HG03025 (cell line): ENCODE measurements at regions not wholly inside any gene's neighbourhood (a gene's known extent, or its start where the extent isn't known, plus 50 kb on each side); places are given as distances from the start of the nearest gene placed in this dataset.

Source experiments
- ATAC-seq: cut with Tn5 transposase; IDR thresholded peaks from one replicate; pipeline ENCODE4 v1.9.1; 2021; ENCODE audit warnings: mild to moderate bottlenecking, moderate library complexity; ENCODE audit not compliant: unreplicated experiment, low FRiP score

GRCh38 chr2:167544602-167545001 is 656.3 kb downstream of the XIRP2 start:
- ATAC-seq: no peak

GRCh38 chr2:167543721-167544120 is 655.4 kb downstream of the XIRP2 start:
- ATAC-seq: no peak

DNA sequence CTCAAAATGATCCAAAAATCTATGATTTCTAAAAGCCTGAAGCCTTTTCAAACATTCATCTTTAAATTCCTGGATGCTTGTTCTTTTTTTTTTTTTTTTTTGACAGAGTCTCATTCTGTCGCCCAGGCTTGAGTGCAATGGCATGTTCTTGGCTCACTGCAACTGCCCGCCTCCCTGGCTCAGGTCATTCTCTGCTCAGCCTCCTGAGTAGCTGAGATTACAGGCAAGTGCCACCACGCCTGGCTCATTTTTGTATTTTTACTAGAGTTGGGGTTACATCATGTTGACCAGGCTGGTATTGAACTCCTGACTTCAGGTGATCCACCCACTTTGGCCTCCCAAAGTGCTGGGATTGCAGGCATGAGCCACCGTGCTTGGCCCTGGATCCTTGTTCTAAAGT is 649.5 kb downstream of the XIRP2 start:
- ATAC-seq: no peak

DNA sequence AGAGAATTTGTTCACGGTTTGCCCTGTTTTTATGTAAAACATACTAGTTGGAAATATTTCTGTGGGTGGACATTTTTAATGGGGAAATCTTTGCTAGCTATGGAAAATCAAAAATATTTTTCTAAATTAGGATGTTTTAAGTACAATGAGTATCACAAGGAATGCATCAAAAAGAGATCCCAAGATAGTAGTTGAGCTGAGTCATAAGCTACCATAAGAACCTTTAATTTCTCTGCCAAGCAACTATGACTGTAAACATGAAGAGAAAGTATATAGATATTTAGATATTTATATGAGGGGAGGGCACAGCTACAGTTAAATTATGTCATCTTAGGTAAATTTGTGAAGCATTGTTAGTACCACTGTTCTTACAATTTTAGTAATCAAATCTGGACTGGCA is 646.2 kb downstream of the XIRP2 start:
- no peak for ATAC-seq

DNA sequence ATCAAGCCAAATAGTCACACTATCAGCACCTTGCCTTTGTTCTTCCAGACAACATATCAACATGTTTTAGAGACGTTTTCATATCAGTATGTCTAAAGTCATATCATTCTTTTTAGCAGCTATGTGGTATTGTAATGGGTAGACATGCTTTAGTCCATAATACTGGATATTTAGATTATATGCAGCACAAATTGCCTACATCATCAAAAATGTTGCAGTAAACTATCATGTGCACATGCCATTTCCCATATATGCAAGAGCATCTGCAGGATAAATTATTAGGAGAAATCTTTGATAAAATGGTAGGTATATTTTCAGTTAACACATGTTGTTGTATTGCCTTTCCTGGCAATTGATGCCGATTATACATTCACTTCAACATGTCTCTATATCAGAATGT is 636.5 kb downstream of the XIRP2 start:
- ATAC-seq: no peak

GRCh38 chr2:167510071-167510759 is 621.9 kb downstream of the XIRP2 start:
- no peak for ATAC-seq

- ATAC-seq: no peak
Observed at GRCh38 chr2:167509586-167509985, 621.3 kb downstream of the XIRP2 start.

DNA sequence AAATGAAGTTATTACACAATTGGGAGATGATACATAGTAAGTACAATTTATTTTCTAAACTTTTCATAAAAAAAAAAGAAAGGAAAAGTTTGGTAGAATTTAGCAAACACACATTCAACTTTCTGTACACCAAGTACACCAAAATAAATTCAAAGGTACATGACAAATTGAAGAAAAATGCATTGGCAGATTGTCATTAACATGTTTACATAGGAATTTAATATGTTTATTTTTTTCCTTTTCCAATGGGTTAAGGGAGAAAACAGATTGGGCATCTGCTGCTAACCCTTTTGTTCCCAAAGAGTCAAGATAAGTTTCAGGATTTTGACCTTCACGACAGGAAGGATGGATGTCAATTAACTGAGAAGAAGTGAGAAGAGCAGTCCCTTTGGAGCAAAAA is 620.4 kb downstream of the XIRP2 start:
- ATAC-seq: no peak

DNA sequence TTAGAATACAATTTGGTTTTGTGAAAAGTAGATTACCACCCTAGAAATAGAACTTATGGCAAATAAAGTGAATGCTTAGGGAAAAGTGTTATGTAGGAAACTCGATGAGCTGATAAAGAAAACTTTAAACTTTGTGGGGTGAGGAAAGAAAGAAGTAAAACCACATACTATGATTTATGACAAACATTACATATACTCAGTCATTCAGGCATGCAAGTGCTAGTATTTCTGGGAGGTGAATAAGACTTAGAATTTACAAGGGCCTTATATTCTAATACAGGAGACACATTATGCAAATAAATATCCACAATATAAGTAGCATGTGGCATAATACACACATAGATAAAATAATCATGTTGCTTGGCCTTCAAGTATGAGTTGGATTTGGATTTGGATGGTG is 618.1 kb downstream of the XIRP2 start:
- ATAC-seq: no peak

- no peak for ATAC-seq
Observed at GRCh38 chr2:167504695-167505094, 616.4 kb downstream of the XIRP2 start.

DNA sequence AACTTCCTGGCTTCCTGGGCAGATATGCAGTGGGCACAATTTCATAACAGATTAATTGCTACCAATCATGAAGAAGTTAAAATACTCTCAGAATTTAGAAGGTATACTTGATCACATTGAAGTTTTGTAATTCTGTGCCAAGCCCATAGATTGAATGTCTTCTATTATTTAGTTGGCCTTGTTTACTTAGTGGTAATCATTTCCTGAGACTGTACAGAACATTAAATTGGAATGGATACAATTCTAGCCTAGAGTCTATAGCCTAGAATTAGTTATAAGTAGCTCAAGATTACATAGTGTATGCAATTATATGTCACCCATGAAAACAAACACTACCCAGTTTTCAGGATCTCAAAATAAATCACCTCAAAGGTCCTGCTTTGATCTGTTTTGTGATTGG is 615.8 kb downstream of the XIRP2 start:
- no peak for ATAC-seq

GRCh38 chr2:167501618-167502017 is 613.3 kb downstream of the XIRP2 start:
- ATAC-seq: no peak

DNA sequence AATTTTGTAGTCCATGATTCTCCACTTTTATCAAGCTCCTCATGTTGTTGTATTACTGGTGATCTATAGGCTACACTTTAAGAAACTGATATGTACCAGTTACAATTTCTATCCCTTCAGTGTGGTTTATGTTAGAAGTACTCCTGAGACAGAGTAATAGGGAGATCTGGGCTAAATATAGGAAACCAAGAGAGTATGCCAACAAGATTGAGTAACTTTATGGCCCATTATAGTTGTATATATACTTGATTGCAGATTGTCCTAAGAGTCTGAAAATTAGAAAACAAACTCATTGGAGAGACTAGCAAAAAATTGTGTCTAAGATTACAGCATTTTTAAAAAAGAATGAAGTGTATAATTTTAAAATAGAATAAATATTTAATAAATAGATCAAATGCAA is 605.6 kb downstream of the XIRP2 start:
- no peak for ATAC-seq

GRCh38 chr2:167492486-167492885 is 604.2 kb downstream of the XIRP2 start:
- no peak for ATAC-seq

GRCh38 chr2:167491788-167492187 is 603.5 kb downstream of the XIRP2 start:
- no peak for ATAC-seq

DNA sequence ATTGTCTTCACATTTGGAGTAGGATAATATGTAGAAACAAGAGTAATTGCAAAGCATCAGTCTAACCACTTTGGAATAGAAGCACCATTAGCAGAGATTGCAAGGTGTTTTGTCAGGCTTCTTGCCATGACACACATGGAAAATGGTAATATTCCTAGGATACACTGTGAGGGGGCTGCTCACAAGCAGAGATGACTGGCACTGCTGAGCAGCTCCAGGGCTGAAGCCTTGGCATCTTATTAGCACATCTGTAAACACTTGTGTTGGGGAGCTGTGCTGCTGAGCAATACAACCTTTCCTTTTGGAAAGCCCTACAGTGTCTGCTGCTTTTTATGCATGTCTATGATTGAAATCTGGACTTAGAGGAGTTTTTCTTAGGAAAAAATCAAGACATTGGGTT is 602.2 kb downstream of the XIRP2 start:
- ATAC-seq: no peak

GRCh38 chr2:167489325-167489724 is 601.0 kb downstream of the XIRP2 start:
- no peak for ATAC-seq

DNA sequence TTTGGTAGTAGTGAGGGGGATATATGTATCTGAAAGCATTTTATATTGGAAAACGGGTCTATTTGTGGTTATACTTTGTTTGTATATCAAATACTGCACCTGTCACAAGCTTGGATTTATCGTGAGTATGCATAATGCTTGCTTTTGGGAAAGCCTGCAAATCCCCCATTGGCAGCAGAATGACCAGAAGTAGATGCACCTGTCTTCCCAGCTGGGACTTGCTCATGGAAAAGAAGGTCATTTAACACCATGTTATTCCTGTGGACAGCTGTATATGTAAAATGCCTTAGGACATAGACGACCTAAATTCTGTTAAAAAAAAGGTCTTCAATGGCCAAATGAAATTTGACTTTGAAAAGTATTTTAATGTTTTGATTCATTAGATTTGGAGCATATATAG is 599.4 kb downstream of the XIRP2 start:
- no peak for ATAC-seq

DNA sequence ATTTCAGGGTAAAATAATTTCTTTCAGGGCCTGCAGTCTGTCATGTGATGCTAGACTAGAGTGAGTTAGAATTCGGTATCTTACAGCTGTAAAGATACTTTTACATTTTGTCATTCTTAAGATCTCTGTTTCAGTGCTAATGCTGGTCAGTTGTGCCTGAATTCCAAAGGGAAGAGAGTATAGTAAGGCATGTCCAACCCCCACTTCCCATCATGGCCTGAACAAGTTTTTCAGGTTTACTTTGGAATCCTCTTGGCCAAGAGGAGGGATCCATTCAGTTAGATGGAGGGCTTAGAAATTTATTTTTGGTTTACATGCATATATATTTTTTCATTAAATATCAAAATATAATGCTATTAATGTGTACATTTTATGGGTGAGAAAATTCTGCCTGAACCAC is 596.6 kb downstream of the XIRP2 start:
- ATAC-seq: no peak

GRCh38 chr2:167480986-167481309 is 592.7 kb downstream of the XIRP2 start:
- no peak for ATAC-seq

DNA sequence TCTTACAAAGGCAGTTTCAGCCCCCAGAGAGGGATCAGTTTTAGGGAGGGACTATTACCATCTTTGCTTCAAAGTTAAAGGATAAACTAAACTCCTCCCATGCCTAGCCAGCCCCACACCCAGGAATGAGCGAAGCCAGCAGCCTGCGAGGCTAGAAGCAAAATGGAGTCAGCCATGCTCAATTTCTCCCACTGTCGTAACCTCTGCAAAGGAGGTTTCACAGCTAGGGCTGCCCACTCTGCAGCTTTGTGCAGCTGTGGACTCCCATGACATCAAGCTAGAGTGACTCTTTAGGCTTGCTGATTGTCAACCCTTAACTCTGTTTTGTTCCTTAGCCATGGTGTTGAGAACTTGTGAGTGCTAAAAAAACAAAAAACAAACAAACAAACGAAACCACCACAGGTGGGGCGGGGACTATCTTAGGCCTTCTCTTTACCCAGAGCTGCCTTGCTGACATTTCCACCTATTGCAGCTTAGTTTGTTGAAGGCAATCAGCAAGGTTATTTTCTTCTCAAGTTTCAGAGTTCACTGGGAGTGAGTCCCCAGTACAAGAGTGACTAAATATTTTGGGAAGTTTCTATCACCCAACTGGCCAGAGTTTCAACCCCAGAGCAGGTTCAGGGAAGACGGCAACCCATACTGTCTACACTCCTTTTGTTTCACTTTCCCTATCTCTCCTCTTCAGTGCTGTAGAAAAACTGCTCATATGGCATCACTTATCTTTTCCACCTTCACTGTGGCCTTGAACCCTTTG is 592.1 kb downstream of the XIRP2 start:
- no peak for ATAC-seq

- ATAC-seq: no peak
Observed at GRCh38 chr2:167478196-167478595, 589.9 kb downstream of the XIRP2 start.
